Mesenchymal stem cell (in vitro differentiated cells and primary cell): ENCODE measurements at regions not wholly inside any gene's neighbourhood (a gene's known extent, or its start where the extent isn't known, plus 50 kb on each side); places are given as distances from the start of the nearest gene placed in this dataset.

Source experiments
- DNase-seq: peaks from one replicate; pipeline ENCODE4 v3.0.0-alpha.2; 2013
- H2AFZ ChIP-seq: one replicate; pipeline ENCODE4 v1.6.1; 2013; ENCODE audit warnings: low read depth, mild to moderate bottlenecking, control low read depth, inconsistent platforms, low read length, moderate library complexity
- H2AK5ac ChIP-seq: 2 replicates; pipeline ENCODE4 v1.6.1; 2013; ENCODE audit warnings: low read length, moderate library complexity, mild to moderate bottlenecking, inconsistent platforms; ENCODE audit not compliant: severe bottlenecking
- H2BK120ac ChIP-seq: one replicate; pipeline ENCODE4 v1.6.1; 2013; ENCODE audit warnings: low read depth, mild to moderate bottlenecking, inconsistent platforms, low read length, moderate library complexity
- H2BK12ac ChIP-seq, 2 experiments: one replicate each; pipeline ENCODE4 v1.6.1; 2013; ENCODE audit warnings: inconsistent platforms in 2 of 2, low read length in 2 of 2, mild to moderate bottlenecking in 2 of 2, moderate library complexity in 2 of 2, control low read depth in 1 of 2
- H2BK15ac ChIP-seq: one replicate; pipeline ENCODE4 v1.6.1; 2013; ENCODE audit warnings: mild to moderate bottlenecking, low read depth, inconsistent platforms; ENCODE audit not compliant: poor library complexity, severe bottlenecking
- H2BK5ac ChIP-seq: 2 replicates; pipeline ENCODE4 v1.6.1; 2013; ENCODE audit warnings: low read depth, mild to moderate bottlenecking, low read length, control low read depth, inconsistent platforms; ENCODE audit not compliant: poor library complexity, severe bottlenecking
- H3K14ac ChIP-seq, 2 experiments: one replicate each; pipeline ENCODE4 v1.6.1; 2013; ENCODE audit warnings: inconsistent platforms in 2 of 2, low read length in 2 of 2, control low read depth in 1 of 2, mild to moderate bottlenecking in 1 of 2, moderate library complexity in 1 of 2
- H3K18ac ChIP-seq, 2 experiments: one replicate each; pipeline ENCODE4 v1.6.1; 2013; ENCODE audit warnings: inconsistent platforms in 2 of 2, low read length in 2 of 2, control low read depth in 1 of 2, low read depth in 1 of 2, mild to moderate bottlenecking in 1 of 2
- H3K23ac ChIP-seq, 2 experiments: one replicate each; pipeline ENCODE4 v1.6.1; 2013; ENCODE audit warnings: inconsistent platforms in 2 of 2, low read length in 2 of 2, mild to moderate bottlenecking in 2 of 2, moderate library complexity in 2 of 2, control low read depth in 1 of 2
- H3K27ac ChIP-seq: 2 replicates; pipeline ENCODE4 v1.5.1; 2013; ENCODE audit warnings: mild to moderate bottlenecking, moderate library complexity, low read length, control low read depth, inconsistent platforms; ENCODE audit not compliant: poor library complexity, severe bottlenecking
- H3K27me3 ChIP-seq, 2 experiments: 2 replicates each; pipeline versions ENCODE4 v1.6.1 to v1.7.0; 2013; ENCODE audit warnings: low read length in 2 of 2, mild to moderate bottlenecking in 2 of 2, moderate library complexity in 2 of 2, control low read depth in 1 of 2, inconsistent platforms in 1 of 2; ENCODE audit not compliant: control insufficient read depth in 1 of 2, insufficient read depth in 1 of 2
- H3K36me3 ChIP-seq, 2 experiments: 2 replicates each; pipeline versions ENCODE4 v1.6.1 to v1.7.0; 2013; ENCODE audit warnings: low read length in 2 of 2, control low read depth in 1 of 2, inconsistent platforms in 1 of 2, low read depth in 1 of 2, mild to moderate bottlenecking in 1 of 2; ENCODE audit not compliant: insufficient read depth in 2 of 2, control insufficient read depth in 1 of 2
- H3K4ac ChIP-seq, 2 experiments: one replicate each; pipeline ENCODE4 v1.6.1; 2013; ENCODE audit warnings: inconsistent platforms in 2 of 2, low read length in 2 of 2, mild to moderate bottlenecking in 2 of 2, moderate library complexity in 2 of 2, control low read depth in 1 of 2, low read depth in 1 of 2
- H3K4me1 ChIP-seq: 2 replicates; pipeline ENCODE4 v1.6.1; 2013; ENCODE audit warnings: low read depth, low read length, control low read depth; ENCODE audit not compliant: control insufficient read depth, insufficient read depth
- H3K4me2 ChIP-seq: 2 replicates; pipeline ENCODE4 v1.6.1; 2013; ENCODE audit warnings: low read length, mild to moderate bottlenecking, inconsistent platforms; ENCODE audit not compliant: poor library complexity, severe bottlenecking
- H3K4me3 ChIP-seq, 2 experiments: 2 replicates each; pipeline versions ENCODE4 v1.5.1 to v1.7.0; 2013; ENCODE audit warnings: low read length in 2 of 2, mild to moderate bottlenecking in 2 of 2, control low read depth in 1 of 2, low read depth in 1 of 2; ENCODE audit not compliant: insufficient read depth in 1 of 2
- H3K79me1 ChIP-seq: replicated peaks from 2 replicates; pipeline ENCODE4 v1.6.1; 2013; ENCODE audit warnings: mild to moderate bottlenecking, control low read depth, low read length, inconsistent platforms; ENCODE audit not compliant: poor library complexity, severe bottlenecking
- H3K9ac ChIP-seq: 2 replicates; pipeline ENCODE4 v1.7.0; 2013; ENCODE audit warnings: mild to moderate bottlenecking, low read length, moderate library complexity
- H3K9me3 ChIP-seq: 2 replicates; pipeline ENCODE4 v1.7.0; 2013; ENCODE audit warnings: mild to moderate bottlenecking, low read length; ENCODE audit not compliant: control insufficient read depth
- H4K8ac ChIP-seq: one replicate; pipeline ENCODE4 v1.6.1; 2013; ENCODE audit warnings: inconsistent platforms, mild to moderate bottlenecking, low read length, moderate library complexity
- H4K91ac ChIP-seq: one replicate; pipeline ENCODE4 v1.6.1; 2013; ENCODE audit warnings: mild to moderate bottlenecking, low read length, inconsistent platforms
- WGBS: methylation state at CpG from one replicate; pipeline ENCODE4 v1.1.7; 2013; ENCODE audit warnings: mixed read lengths; 5-methylcytosine and 5-hydroxymethylcytosine counted together

- no peak overlapping the region for H4K8ac ChIP-seq
- H2BK12ac ChIP-seq: no peak overlapping the region
- 75% methylated on average over 3 of the region's 3 CpGs for WGBS
- no peak overlapping the region for H2AFZ ChIP-seq
- no peak overlapping the region for H3K4me2 ChIP-seq
- no peaks in the 10 kb centered on the region for H3K36me3 ChIP-seq
- H3K27ac ChIP-seq: no peak overlapping the region
- no peaks in the 10 kb centered on the region for H3K79me1 ChIP-seq
- H2BK15ac ChIP-seq: no peak overlapping the region
- no peak overlapping the region for H2BK120ac ChIP-seq
- H2BK5ac ChIP-seq: no peak overlapping the region
- no peaks in the 10 kb centered on the region for H3K4me1 ChIP-seq
- no peak overlapping the region for H3K18ac ChIP-seq
- no peak overlapping the region for H2AK5ac ChIP-seq
- H3K4me3 ChIP-seq: no peak overlapping the region
- no peak overlapping the region for H3K9ac ChIP-seq
- no peak overlapping the region for H4K91ac ChIP-seq
- H3K14ac ChIP-seq: peak overlapping the region in 1 of 2 experiments; percentile 20
- H3K9me3 ChIP-seq: no peaks in the 10 kb centered on the region
- H3K23ac ChIP-seq: no peak overlapping the region
- DNase-seq: no peak
- H3K27me3 ChIP-seq: no peaks in the 10 kb centered on the region
- H3K4ac ChIP-seq: no peak overlapping the region
Measured at GRCh38 chr9:3658964-3659363, 133.2 kb upstream of the RFX3 start.

GRCh38 chr9:3656224-3656623, 130.4 kb upstream of the RFX3 start:
- Histone ChIP-seq H3K79me1 (no peaks in the 10 kb centered on the region), H2AFZ (no peak overlapping the region), H2AK5ac (no peak overlapping the region), H3K4me1 (no peaks in the 10 kb centered on the region), H3K9ac (no peak overlapping the region), H3K4me3 (no peak overlapping the region), H3K27me3 (no peaks in the 10 kb centered on the region), H3K18ac (no peak overlapping the region), H3K9me3 (no peaks in the 10 kb centered on the region), H3K23ac (no peak overlapping the region), H2BK120ac (no peak overlapping the region), H3K36me3 (no peaks in the 10 kb centered on the region), H4K91ac (no peak overlapping the region), H3K27ac (no peak overlapping the region), H2BK12ac (no peak overlapping the region), H2BK15ac (no peak overlapping the region), H3K4ac (no peak overlapping the region), H4K8ac (no peak overlapping the region), H2BK5ac (no peak overlapping the region), H3K14ac (no peak overlapping the region), H3K4me2 (no peak overlapping the region)
- WGBS: no CpG with 5 or more reads among the region's 2 CpGs
- no peak for DNase-seq

GRCh38 chr9:3650994-3651622, 125.3 kb upstream of the RFX3 start:
- Histone ChIP-seq H3K4me1 (no peaks in the 10 kb centered on the region), H3K14ac (no peak overlapping the region), H3K9ac (no peak overlapping the region), H3K4ac (no peak overlapping the region), H2BK12ac (no peak overlapping the region), H3K79me1 (no peaks in the 10 kb centered on the region), H2BK5ac (no peak overlapping the region), H3K36me3 (no peaks in the 10 kb centered on the region), H2AK5ac (no peak overlapping the region), H3K4me2 (no peak overlapping the region), H3K27ac (no peak overlapping the region), H3K27me3 (no peaks in the 10 kb centered on the region), H3K23ac (no peak overlapping the region), H2BK15ac (no peak overlapping the region), H4K91ac (no peak overlapping the region), H3K18ac (no peak overlapping the region), H2BK120ac (no peak overlapping the region), H3K9me3 (no peaks in the 10 kb centered on the region), H4K8ac (no peak overlapping the region), H2AFZ (no peak overlapping the region), H3K4me3 (no peak overlapping the region)
- 64% methylated on average over 5 of the region's 5 CpGs for WGBS
- DNase-seq: no peak

GRCh38 chr9:3648722-3649246, 123.0 kb upstream of the RFX3 start:
- no peak overlapping the region for H3K4me3 ChIP-seq
- WGBS: 92% methylated on average over 4 of the region's 4 CpGs
- no peak for DNase-seq

More at GRCh38 chr9:3648722-3649246, 123.0 kb upstream of the RFX3 start:
- Histone ChIP-seq H2BK5ac (no peak overlapping the region), H3K4me1 (no peaks in the 10 kb centered on the region), H3K9me3 (no peaks in the 10 kb centered on the region), H3K4me2 (no peak overlapping the region), H3K9ac (no peak overlapping the region), H3K4ac (no peak overlapping the region), H3K27ac (no peak overlapping the region), H2AFZ (no peak overlapping the region), H3K36me3 (no peaks in the 10 kb centered on the region), H2AK5ac (no peak overlapping the region), H3K23ac (no peak overlapping the region), H3K18ac (no peak overlapping the region), H2BK120ac (no peak overlapping the region), H4K91ac (no peak overlapping the region), H2BK12ac (no peak overlapping the region), H3K14ac (no peak overlapping the region), H4K8ac (no peak overlapping the region), H3K27me3 (no peaks in the 10 kb centered on the region), H3K79me1 (no peaks in the 10 kb centered on the region), H2BK15ac (no peak overlapping the region)
